HuH-7.5 (cell line): ENCODE measurements at regions not wholly inside any gene's neighbourhood (a gene's known extent, or its start where the extent isn't known, plus 50 kb on each side); places are given as distances from the start of the nearest gene placed in this dataset.

Experiments used
- DNase-seq: peaks from one replicate; pipeline ENCODE4 v3.0.0; 2011; ENCODE audit warnings: low spot score

GRCh38 chr18:43482136-43482535 lies 204.8 kb upstream of the SYT4 start:
- no peak for DNase-seq

- no peak for DNase-seq
These were observed 205.3 kb upstream of the SYT4 start for GRCh38 chr18:43482600-43482999.

GRCh38 chr18:43484710-43485109 lies 207.4 kb upstream of the SYT4 start:
- no peak for DNase-seq

- no peak for DNase-seq
These were observed 208.3 kb upstream of the SYT4 start for GRCh38 chr18:43485545-43485963.

GRCh38 chr18:43486462-43486861 lies 209.2 kb upstream of the SYT4 start:
- DNase-seq = no peak

- no peak for DNase-seq
These were observed 223.8 kb upstream of the SYT4 start for GRCh38 chr18:43501099-43501498.

- DNase-seq = no peak
These were observed 229.6 kb upstream of the SYT4 start for GRCh38 chr18:43506935-43507334.

- DNase-seq = no peak
These were observed 230.7 kb upstream of the SYT4 start for GRCh38 chr18:43507842-43508481.

GRCh38 chr18:43514747-43515146 lies 237.5 kb upstream of the SYT4 start:
- no peak for DNase-seq

- no peak for DNase-seq
These were observed 238.2 kb upstream of the SYT4 start for GRCh38 chr18:43515481-43515880.

- no peak for DNase-seq
These were observed 247.0 kb upstream of the SYT4 start for GRCh38 chr18:43524260-43524659.

- no peak for DNase-seq
These were observed 247.9 kb upstream of the SYT4 start for GRCh38 chr18:43525169-43525568.

- DNase-seq = no peak
These were observed 249.3 kb upstream of the SYT4 start for GRCh38 chr18:43526426-43527145.

- no peak for DNase-seq
These were observed 254.1 kb upstream of the SYT4 start for GRCh38 chr18:43531438-43531837.

GRCh38 chr18:43533371-43533770 lies 256.1 kb upstream of the SYT4 start:
- DNase-seq = no peak

- no peak for DNase-seq
These were observed 257.2 kb upstream of the SYT4 start for GRCh38 chr18:43534511-43534910.

GRCh38 chr18:43539862-43540261 lies 262.6 kb upstream of the SYT4 start:
- DNase-seq = no peak

GRCh38 chr18:43542016-43542415 lies 264.7 kb upstream of the SYT4 start:
- DNase-seq = no peak

GRCh38 chr18:43543236-43543635 lies 265.9 kb upstream of the SYT4 start:
- DNase-seq = no peak

- no peak for DNase-seq
These were observed 270.2 kb upstream of the SYT4 start for GRCh38 chr18:43547456-43547855.

GRCh38 chr18:43559507-43559906 lies 282.2 kb upstream of the SYT4 start:
- no peak for DNase-seq

GRCh38 chr18:43563780-43564179 lies 286.5 kb upstream of the SYT4 start:
- peak; percentile 1 for DNase-seq

- no peak for DNase-seq
These were observed 293.3 kb upstream of the SYT4 start for GRCh38 chr18:43570593-43570992.
